HEK293T (cell line): ENCODE measurements at regions not wholly inside any gene's neighbourhood (a gene's known extent, or its start where the extent isn't known, plus 50 kb on each side); places are given as distances from the start of the nearest gene placed in this dataset.

Experiments used
- BHLHE40 ChIP-seq: fragments of 450-650 bp; IDR thresholded peaks from 2 replicates; pipeline ENCODE4 v1.6.1; 2016; ENCODE audit warnings: mild to moderate bottlenecking, moderate library complexity, borderline replicate concordance
- CTBP1 ChIP-seq: fragments of 450-650 bp; IDR thresholded peaks from 2 replicates; pipeline ENCODE4 v1.6.1; 2016; ENCODE audit warnings: borderline replicate concordance
- ELF4 ChIP-seq: fragments of 450-650 bp; IDR thresholded peaks from 2 replicates; pipeline ENCODE4 v1.6.1; 2017; ENCODE audit warnings: antibody characterized with exemption
- FOXA1 ChIP-seq: fragments of 450-650 bp; IDR thresholded peaks from 2 replicates; pipeline ENCODE4 v1.6.1; 2016; ENCODE audit warnings: mild to moderate bottlenecking
- FOXK2 ChIP-seq: fragments of 450-650 bp; IDR thresholded peaks from 2 replicates; pipeline ENCODE4 v1.6.1; 2016; ENCODE audit warnings: mild to moderate bottlenecking
- FOXM1 ChIP-seq: fragments of 450-650 bp; IDR thresholded peaks from 2 replicates; pipeline ENCODE4 v1.6.1; 2017; ENCODE audit warnings: mild to moderate bottlenecking, borderline replicate concordance
- HDGF ChIP-seq: fragments of 450-650 bp; IDR thresholded peaks from 2 replicates; pipeline ENCODE4 v1.6.1; 2017; ENCODE audit warnings: antibody characterized with exemption, borderline replicate concordance
- L3MBTL2 ChIP-seq: fragments of 450-650 bp; conservative IDR thresholded peaks from 2 replicates; pipeline ENCODE4 v1.6.1; 2016; ENCODE audit warnings: mild to moderate bottlenecking
- LEF1 ChIP-seq: fragments of 450-650 bp; IDR thresholded peaks from 2 replicates; pipeline ENCODE4 v1.6.1; 2017; ENCODE audit warnings: mild to moderate bottlenecking, borderline replicate concordance
- NFRKB ChIP-seq: fragments of 450-650 bp; IDR thresholded peaks from 2 replicates; pipeline ENCODE4 v1.6.1; 2016; ENCODE audit warnings: mild to moderate bottlenecking, moderate library complexity
- SP1 ChIP-seq: fragments of 450-650 bp; IDR thresholded peaks from 2 replicates; pipeline ENCODE4 v1.6.1; 2017
- SUZ12 ChIP-seq: fragments of 450-650 bp; IDR thresholded peaks from 2 replicates; pipeline ENCODE4 v1.6.1; 2016; ENCODE audit warnings: mild to moderate bottlenecking
- TARDBP ChIP-seq: fragments of 450-650 bp; IDR thresholded peaks from 2 replicates; pipeline ENCODE4 v1.6.1; 2016
- ZNF384 ChIP-seq: fragments of 450-650 bp; IDR thresholded peaks from 2 replicates; pipeline ENCODE4 v1.6.1; 2016

- TF ChIP-seq ZNF384 = no peak
- no peak for TF ChIP-seq TARDBP
- no peak for TF ChIP-seq SP1
- no peak for TF ChIP-seq L3MBTL2
- no peak for TF ChIP-seq BHLHE40
- no peak for TF ChIP-seq ELF4
- no peak for TF ChIP-seq CTBP1
- no peak for TF ChIP-seq FOXA1
- TF ChIP-seq SUZ12 = no peak
- no peak for TF ChIP-seq FOXK2
- TF ChIP-seq NFRKB = no peak
- no peak for TF ChIP-seq HDGF
- TF ChIP-seq FOXM1 = no peak
- TF ChIP-seq LEF1 = no peak
Observed at GRCh38 chr1:195766709-195767108, 841.5 kb downstream of the KCNT2 start.
